ENCODE measurements at regions not wholly inside any gene's neighbourhood (a gene's known extent, or its start where the extent isn't known, plus 50 kb on each side); places are given as distances from the start of the nearest gene placed in this dataset.

DNA sequence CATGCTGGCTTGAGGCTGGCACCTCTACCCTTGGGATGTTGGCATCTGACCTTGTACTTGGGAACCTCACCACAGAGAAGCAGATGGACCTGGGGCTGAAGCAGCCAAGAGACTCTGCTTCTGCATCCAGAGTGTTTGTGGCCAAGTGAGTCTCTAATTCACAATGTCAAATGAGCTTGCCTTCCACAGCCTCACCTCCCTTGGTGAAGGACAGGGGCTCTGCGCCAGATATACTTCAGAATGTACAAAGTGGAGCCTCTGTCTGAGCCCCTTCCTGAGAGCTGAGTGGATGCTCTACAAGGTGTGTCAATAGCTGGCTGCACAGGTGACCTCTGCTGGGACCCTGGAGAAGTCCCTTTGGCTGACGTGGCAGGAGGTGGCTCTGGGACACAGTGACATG lies 508.9 kb downstream of the CDH26 start:
- 83 to 100% methylated on average over 2 of the region's 2 CpGs for WGBS, 2 donors
- no peak overlapping the region for H3K4me3 ChIP-seq (ENCODE audit: low read depth, poor library complexity, severe bottlenecking)
- intact Hi-C loops (cut with DNase I; ENCODE audit: low total_unique reads): no loop called here
- DNase-seq (ENCODE audit: low spot score in 2 of 2): no peak
- TF ChIP-seq, protein P1, sequence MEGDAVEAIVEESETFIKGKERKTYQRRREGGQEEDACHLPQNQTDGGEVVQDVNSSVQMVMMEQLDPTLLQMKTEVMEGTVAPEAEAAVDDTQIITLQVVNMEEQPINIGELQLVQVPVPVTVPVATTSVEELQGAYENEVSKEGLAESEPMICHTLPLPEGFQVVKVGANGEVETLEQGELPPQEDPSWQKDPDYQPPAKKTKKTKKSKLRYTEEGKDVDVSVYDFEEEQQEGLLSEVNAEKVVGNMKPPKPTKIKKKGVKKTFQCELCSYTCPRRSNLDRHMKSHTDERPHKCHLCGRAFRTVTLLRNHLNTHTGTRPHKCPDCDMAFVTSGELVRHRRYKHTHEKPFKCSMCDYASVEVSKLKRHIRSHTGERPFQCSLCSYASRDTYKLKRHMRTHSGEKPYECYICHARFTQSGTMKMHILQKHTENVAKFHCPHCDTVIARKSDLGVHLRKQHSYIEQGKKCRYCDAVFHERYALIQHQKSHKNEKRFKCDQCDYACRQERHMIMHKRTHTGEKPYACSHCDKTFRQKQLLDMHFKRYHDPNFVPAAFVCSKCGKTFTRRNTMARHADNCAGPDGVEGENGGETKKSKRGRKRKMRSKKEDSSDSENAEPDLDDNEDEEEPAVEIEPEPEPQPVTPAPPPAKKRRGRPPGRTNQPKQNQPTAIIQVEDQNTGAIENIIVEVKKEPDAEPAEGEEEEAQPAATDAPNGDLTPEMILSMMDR (IDR thresholded peaks at IDR 0.05): no peak

GRCh38 chr20:60467771-60468170 lies 509.5 kb downstream of the CDH26 start:
- intact Hi-C loops (cut with DNase I; ENCODE audit: low total_unique reads): no loop called here
- H3K4me3 ChIP-seq (ENCODE audit: low read depth, poor library complexity, severe bottlenecking): no peak overlapping the region
- TF ChIP-seq, protein P1 (IDR thresholded peaks at IDR 0.05): no peak
- no peak for TF ChIP-seq POLR2A (IDR thresholded peaks at IDR 0.05)
- WGBS, 2 donors: 87 to 90% methylated on average over 4 of the region's 4 CpGs
- DNase-seq (ENCODE audit: low spot score in 2 of 2): no peak

GRCh38 chr20:60469829-60470228 lies 511.6 kb downstream of the CDH26 start:
- H3K4me3 ChIP-seq (ENCODE audit: low read depth, poor library complexity, severe bottlenecking): no peak overlapping the region
- WGBS, 2 donors: 91 to 92% methylated on average over 5 of the region's 5 CpGs
- TF ChIP-seq POLR2A (IDR thresholded peaks at IDR 0.05): no peak
- TF ChIP-seq, protein P1 (IDR thresholded peaks at IDR 0.05): no peak
- no peak for DNase-seq (ENCODE audit: low spot score in 2 of 2)
- intact Hi-C loops (cut with DNase I; ENCODE audit: low total_unique reads): no loop called here

GRCh38 chr20:60470366-60470765 lies 512.1 kb downstream of the CDH26 start:
- 80 to 100% methylated on average over 1 of the region's 1 CpG for WGBS, 2 donors
- H3K4me3 ChIP-seq (ENCODE audit: low read depth, poor library complexity, severe bottlenecking): no peak overlapping the region
- intact Hi-C loops (cut with DNase I; ENCODE audit: low total_unique reads): no loop called here
- no peak for DNase-seq (ENCODE audit: low spot score in 2 of 2)
- no peak for TF ChIP-seq POLR2A (IDR thresholded peaks at IDR 0.05)
- TF ChIP-seq, protein P1 (IDR thresholded peaks at IDR 0.05): no peak

DNA sequence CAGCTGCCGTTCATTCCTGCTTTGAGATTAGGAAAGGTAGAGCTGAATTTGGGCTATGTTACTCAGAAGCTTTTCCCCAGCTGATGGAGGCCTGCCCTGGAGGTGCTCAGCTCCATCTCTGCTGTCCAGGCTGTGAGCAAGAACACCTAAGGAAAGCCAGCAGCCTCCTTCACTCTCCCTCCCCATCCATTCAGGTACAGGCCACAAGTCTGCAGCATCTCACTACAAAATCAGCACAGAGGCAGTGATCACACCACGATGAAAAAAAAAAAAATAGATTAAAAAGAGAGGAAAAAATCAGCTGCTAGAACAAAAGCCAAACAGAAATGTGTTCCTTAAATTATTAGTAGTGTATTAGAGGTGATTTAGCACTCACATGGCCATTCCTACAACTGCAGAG lies 515.0 kb downstream of the CDH26 start:
- TF ChIP-seq POLR2A (IDR thresholded peaks at IDR 0.05): no peak
- TF ChIP-seq, protein P1 (IDR thresholded peaks at IDR 0.05): no peak
- no peak for DNase-seq (ENCODE audit: low spot score in 2 of 2)
- H3K4me3 ChIP-seq (ENCODE audit: low read depth, poor library complexity, severe bottlenecking): no peak overlapping the region
- intact Hi-C loops (cut with DNase I; ENCODE audit: low total_unique reads): no loop called here
- WGBS, 2 donors: 48 to 53% methylated on average over 2 of the region's 2 CpGs

DNA sequence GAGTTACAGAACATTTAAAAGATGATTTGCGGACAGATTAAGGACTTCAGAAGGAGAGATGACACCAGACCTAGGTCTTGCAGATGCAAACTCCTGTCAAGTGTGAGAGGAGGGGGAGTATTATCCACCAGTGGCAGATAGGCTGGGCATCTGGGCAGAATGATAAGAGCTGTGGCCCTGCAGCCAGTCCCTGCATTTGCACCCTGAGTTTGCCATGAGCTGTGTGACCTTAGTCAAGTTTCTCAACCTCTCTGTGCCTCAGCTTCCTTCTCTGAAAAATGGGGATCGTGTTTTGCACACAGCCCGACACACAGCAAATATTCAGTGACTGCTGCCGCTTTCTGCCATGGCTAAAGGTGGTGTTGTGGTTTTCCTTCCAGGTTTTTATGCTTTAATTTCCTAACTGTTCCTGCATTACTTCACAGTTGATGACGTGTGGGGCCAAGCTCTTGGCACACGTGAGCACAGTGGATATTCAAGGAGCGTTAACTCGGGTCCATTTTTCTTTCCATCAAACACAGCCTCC lies 516.2 kb downstream of the CDH26 start:
- H3K4me3 ChIP-seq (ENCODE audit: low read depth, poor library complexity, severe bottlenecking): no peak overlapping the region
- intact Hi-C loops (cut with DNase I; ENCODE audit: low total_unique reads): no loop called here
- no peak for TF ChIP-seq POLR2A (IDR thresholded peaks at IDR 0.05)
- WGBS, 2 donors: 73% methylated on average over 8 of the region's 8 CpGs
- no peak for DNase-seq (ENCODE audit: low spot score in 2 of 2)

Measured in lower leg skin (tissue), 4 donors.